T-helper 2 cell treated with Interferon-gamma antibody and Interleukin-4, amounts not matched to agents 100 ng/mL and 5 ng/mL, for 36 hours (primary cell): ENCODE measurements at regions not wholly inside any gene's neighbourhood (a gene's known extent, or its start where the extent isn't known, plus 50 kb on each side); places are given as distances from the start of the nearest gene placed in this dataset.
"Not testable (repeated sequence)": the region's sequence is repeated elsewhere in the genome, so short reads cannot be mapped to it uniquely, and the experiment has no call there.

Experiments used
- intact Hi-C: fragments of 100-400 bp; cut with micrococcal nuclease; formaldehyde crosslinking; loops from one replicate; pipeline ENCODE4 v1.15.1; 2023

DNA sequence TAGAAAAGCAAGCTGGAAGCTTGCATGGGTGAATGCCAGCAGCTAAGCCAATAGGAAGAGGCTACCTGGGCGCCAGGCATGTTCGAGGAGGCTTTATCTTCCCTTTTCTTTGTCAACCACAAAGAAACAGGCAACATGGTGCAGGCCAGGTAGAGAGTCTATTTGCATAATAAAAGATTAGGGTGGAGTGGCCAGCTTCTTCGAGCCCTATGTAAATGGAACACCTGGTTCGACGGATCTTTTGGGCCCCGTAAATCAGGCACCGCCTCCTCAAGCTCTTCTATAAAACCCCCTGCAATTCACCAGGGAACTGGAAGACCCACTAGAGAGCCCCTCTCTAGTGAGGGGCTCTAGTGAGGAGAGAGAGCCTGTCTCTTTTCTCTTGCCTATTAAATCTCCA is 1106.2 kb upstream of the CELF2 start:
- intact Hi-C loops: no loop called here

DNA sequence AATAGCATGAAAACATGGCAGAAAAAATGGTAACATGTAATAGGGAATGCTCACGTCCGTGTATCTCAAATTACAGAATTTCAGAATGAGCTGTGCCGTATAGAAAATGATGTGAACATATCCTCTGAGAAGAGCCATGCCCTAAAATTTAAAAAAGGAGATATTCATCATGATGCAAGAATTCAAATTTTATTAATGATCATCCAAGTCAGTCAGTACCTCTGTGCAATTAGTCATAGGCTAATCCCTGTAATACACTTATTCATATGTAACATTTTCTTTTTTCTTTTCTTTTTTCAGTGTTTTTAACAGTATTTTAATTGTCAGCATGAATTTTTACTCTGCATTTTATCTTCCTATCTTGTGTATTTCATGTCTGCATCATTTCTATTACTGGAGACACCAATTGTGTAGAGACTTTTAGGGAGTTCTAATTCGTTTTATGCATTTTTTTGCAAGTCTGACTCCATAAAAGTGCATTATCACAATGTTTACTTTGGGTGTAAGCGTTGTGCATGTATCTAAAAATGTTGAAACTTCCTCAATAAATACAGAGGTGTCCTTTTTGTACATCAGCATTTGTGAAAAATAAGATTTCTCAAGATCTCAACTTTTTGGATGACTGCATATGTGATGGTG is 1103.7 kb upstream of the CELF2 start:
- intact Hi-C loops: no loop called here

- intact Hi-C loops: no loop called here
These were observed 1096.1 kb upstream of the CELF2 start for GRCh38 chr10:9921544-9921943.

DNA sequence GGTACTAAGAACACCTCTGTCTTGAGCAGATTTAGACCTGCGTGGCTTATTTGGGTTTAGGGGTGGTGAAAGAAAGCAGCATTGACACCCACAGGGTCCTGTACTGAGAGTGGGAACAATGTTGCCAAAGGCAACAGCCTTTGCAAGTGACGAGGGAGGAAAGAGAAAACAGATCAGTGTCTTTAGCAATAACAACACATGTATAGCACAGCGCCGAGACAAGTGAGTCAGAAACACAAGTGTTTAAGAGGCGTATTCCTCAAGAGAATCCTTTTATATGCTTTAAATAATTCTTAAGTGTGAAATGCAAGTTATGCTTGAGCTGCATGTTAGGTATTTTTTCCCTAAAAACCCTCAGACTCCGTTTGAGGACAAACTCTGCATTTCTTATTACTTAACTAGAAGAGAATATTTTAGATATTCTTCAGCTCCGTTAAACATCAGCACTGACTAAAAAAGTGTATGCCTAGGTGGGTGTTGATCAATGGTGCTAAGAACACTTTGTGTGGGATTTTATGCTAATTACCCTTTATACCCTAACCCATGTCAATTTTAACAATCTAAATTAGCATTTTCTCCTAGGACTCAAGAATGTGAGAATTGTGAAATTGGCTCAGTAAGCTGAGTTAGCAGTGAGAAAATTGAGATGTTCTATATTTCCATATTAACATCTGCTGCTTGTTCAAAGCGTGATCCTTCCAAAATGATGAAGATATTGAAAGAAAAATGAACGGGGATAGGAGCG is 1095.4 kb upstream of the CELF2 start:
- intact Hi-C loops: no loop called here

- intact Hi-C loops: no loop called here
These were observed 1091.7 kb upstream of the CELF2 start for GRCh38 chr10:9926003-9926402.

DNA sequence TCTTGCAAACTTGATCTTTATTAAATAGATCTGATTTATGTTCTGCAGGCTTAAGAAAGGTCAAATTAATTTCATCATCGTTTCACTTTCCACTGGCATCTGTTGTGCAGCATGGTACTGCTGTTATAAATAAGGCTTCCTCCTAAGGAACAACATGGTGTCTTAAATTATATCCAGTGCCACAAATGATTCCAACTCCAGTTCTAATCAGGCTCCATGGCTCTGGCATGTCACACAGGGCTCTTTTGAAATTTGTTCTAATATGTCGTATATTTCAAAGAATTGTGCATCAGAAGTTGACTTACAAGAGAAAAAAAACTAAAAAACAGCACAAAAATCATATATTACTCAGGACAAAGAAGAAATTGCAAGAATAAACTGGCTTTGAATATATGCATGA is 1090.8 kb upstream of the CELF2 start:
- intact Hi-C loops: no loop called here

GRCh38 chr10:9939716-9940115 is 1078.0 kb upstream of the CELF2 start:
- intact Hi-C loops: no loop called here

GRCh38 chr10:9944690-9945089 is 1073.0 kb upstream of the CELF2 start:
- intact Hi-C loops: no loop called here

- intact Hi-C loops: no loop called here
These were observed 1067.6 kb upstream of the CELF2 start for GRCh38 chr10:9950070-9950469.

DNA sequence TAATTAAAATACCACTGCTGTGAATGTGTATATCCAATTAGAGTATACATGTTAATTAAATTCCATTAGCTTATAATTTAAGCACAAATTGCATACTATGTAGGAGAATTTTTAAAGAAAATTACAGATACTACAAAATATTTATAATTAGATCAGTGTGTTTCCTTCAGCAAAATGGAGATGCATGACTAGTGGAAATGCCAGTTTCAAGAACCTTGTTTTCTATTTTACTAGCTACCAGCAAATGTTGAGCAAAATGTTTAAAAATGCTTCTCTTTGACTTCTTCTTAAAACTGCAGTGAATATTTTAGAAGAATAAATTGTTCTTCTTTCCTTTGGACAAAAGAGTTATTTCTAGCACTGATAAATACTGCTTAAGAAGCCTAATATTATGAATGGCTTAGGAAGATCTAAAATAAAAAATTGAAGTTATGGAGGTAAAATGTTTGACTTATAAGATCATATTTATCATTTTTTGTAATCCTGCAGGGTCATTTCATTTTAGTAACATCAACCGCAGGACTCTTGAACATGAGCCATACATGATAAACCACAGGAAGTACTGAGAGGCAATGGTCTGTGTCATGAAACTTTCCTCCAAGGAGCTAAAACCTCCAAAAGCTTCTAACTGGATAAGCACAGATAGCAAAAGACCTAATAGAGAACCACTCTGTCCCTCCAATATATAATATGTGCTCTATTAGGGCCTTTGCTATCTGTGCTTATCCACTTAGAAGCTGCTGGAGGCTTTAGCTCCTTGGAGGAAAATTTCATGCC is 1066.0 kb upstream of the CELF2 start:
- intact Hi-C loops: no loop called here

GRCh38 chr10:9957351-9957750 is 1060.3 kb upstream of the CELF2 start:
- intact Hi-C loops: no loop called here

GRCh38 chr10:9957876-9958275 is 1059.8 kb upstream of the CELF2 start:
- intact Hi-C loops: not testable (repeated sequence)

GRCh38 chr10:9965341-9965740 is 1052.3 kb upstream of the CELF2 start:
- intact Hi-C loops: no loop called here

DNA sequence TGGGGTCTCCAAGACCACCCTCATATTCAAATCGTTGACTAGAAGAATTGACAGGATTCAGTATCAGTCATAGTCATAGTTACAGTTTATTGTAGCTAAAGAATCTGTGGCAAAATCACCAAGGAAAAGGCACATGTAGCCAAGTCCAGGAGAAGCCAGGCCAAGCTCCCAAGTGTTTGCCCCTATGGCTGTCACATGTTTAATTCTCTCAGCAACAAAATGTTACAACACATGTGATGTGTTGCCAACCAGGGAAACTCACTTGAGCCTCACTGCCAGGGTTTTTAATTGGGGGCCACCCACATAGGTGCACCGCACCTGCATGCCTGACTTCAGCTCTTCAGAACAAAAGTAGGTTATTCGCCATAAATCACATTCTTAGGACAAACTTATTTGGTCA is 1030.9 kb upstream of the CELF2 start:
- intact Hi-C loops: no loop called here

GRCh38 chr10:9987197-9987596 is 1030.5 kb upstream of the CELF2 start:
- intact Hi-C loops: no loop called here

- intact Hi-C loops: no loop called here
These were observed 1025.0 kb upstream of the CELF2 start for GRCh38 chr10:9992661-9993060.

DNA sequence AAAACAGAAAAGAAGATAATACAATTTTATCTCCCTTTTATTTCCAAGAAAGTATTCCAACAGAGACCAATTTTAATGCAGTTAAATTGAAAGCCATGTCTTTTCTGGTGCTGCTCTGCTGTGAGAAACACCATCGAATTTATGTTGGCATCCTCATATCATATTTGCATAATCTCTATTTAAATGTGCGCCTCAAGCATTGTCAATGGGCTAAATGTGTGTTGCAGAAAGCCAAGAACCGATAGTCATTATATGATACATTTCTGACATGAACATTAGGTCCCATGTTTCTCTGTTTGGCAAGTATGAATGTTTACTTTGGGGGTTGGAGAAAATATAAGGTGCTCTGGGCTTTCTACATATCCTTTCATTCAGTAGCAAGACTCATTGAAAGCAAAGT is 1023.5 kb upstream of the CELF2 start:
- intact Hi-C loops: no loop called here

DNA sequence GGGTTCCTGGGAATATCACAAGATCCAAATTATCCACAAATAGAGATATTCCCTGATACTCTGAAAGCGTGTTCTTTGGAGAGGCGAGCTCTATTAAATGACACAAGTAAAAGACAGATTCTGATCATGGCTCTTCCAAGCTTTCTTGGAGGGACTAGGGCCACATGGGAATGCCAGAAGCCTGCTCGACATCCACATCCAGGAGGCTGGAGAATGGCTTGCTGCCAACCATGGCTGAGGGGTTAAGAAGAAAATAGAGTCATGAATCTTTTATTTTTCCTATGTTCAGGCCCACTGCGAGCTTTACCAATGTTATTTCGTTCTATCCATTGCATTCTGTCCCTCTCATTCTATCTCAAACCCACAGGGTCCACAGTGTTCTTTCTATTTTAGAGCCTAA is 1018.0 kb upstream of the CELF2 start:
- intact Hi-C loops: no loop called here

DNA sequence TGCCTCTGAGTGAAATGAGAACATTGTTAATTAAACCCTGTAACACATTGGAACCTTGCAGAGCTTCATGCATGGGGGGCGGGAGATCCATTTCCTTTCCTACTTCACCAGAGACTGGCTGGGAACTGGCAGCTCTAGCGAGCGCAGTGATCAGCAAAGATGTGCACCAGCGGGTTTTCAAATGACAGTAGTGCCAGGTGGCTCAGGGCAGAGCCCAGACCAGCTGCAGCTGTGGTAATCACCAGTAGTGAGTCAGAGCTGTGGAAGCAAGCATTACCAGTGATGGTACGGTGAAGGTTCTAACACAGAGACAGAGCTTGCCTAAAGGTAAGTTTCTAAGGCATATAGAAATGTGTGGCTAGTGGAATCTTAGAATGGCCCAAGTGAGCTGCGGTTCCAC is 1009.7 kb upstream of the CELF2 start:
- intact Hi-C loops: no loop called here

GRCh38 chr10:10010397-10010796 is 1007.3 kb upstream of the CELF2 start:
- intact Hi-C loops: no loop called here

- intact Hi-C loops: no loop called here
These were observed 1002.8 kb upstream of the CELF2 start for GRCh38 chr10:10014846-10015245.

GRCh38 chr10:10017716-10018115 is 1000.0 kb upstream of the CELF2 start:
- intact Hi-C loops: no loop called here

- intact Hi-C loops: no loop called here
These were observed 996.7 kb upstream of the CELF2 start for GRCh38 chr10:10020945-10021344.
